ENCODE measurements at regions not wholly inside any gene's neighbourhood (a gene's known extent, or its start where the extent isn't known, plus 50 kb on each side); places are given as distances from the start of the nearest gene placed in this dataset.

- Histone ChIP-seq H3K27me3 (replicated peaks in 1 of 2; ENCODE audit: control insufficient read depth in 2 of 2, insufficient read depth in 2 of 2, low read length in 1 of 2) (peaks cover 0 to 3% of the 10 kb centered on the region in 2 experiments; a peak in 2 of 4 replicates), H3K79me2 (ENCODE audit: control insufficient read depth, insufficient read depth, low read length) (no peaks in the 10 kb centered on the region), H3K27ac (ENCODE audit: control insufficient read depth, insufficient read depth) (no peak overlapping the region), H3K4me1 (ENCODE audit: control insufficient read depth, insufficient read depth, low read length) (no peaks in the 10 kb centered on the region), H3K4me2 (ENCODE audit: control insufficient read depth, insufficient read depth) (no peak overlapping the region), H3K4me3 (no peak overlapping the region), H2AFZ (ENCODE audit: control insufficient read depth, low read depth, low read length) (no peak overlapping the region), H3K9me3 (replicated peaks; ENCODE audit: control insufficient read depth, insufficient read depth, low read length) (no peaks in the 10 kb centered on the region), H3K36me3 (ENCODE audit: control insufficient read depth in 2 of 2, insufficient read depth in 2 of 2, low read length in 1 of 2) (no peaks in the 10 kb centered on the region), H3K9ac (ENCODE audit: control insufficient read depth, insufficient read depth, low read length) (no peak overlapping the region), H4K20me1 (ENCODE audit: control insufficient read depth, insufficient read depth) (no peaks in the 10 kb centered on the region)
- RAD21 ChIA-PET (ENCODE audit: unreplicated experiment) = no interaction called here
- no peak for DNase-seq (ENCODE audit: low read depth, low spot score)
- ATAC-seq = no peak
- SMC1A ChIA-PET (ENCODE audit: uncharacterized antibody, unreplicated experiment) = no interaction called here
- POLR2A ChIA-PET = no interaction called here
- WGBS (ENCODE audit: insufficient coverage, insufficient replicate concordance, low lambda C conversion rate, missing lambda C conversion rate) = 0% methylated on average over 1 of the region's 1 CpG
- CTCF ChIA-PET = interaction anchor here (1.7 kb wide), 1 partner anchor 44 kb away, joined by 7 read pairs; no protein-coding TSS in a partner anchor
- in situ Hi-C loops (cut with MboI) (no loop called here), intact Hi-C loops (cut with micrococcal nuclease; ENCODE audit: unreplicated experiment) (no loop called here)
- no TSS peak for BruUV-seq (replicated peaks)
- no peak for FAIRE-seq
- TF ChIP-seq MTA2 (IDR thresholded peaks at IDR 0.05; ENCODE audit: low read depth) = no peak
- TF ChIP-seq NFXL1 (IDR thresholded peaks at IDR 0.05; ENCODE audit: borderline replicate concordance) = no peak
- TF ChIP-seq NBN (IDR thresholded peaks at IDR 0.05) = no peak
- no peak for TF ChIP-seq POLR2A (IDR thresholded peaks at IDR 0.05; ENCODE audit: low read depth, low read length)
- TF ChIP-seq MEF2B (IDR thresholded peaks at IDR 0.05; ENCODE audit: partially characterized antibody, poor library complexity, severe bottlenecking) = no peak
- TF ChIP-seq GATAD2B (conservative IDR thresholded peaks at IDR 0.05; ENCODE audit: low read depth) = no peak
- no peak for TF ChIP-seq YY1 (IDR thresholded peaks at IDR 0.05; ENCODE audit: low read depth, low read length)
- TF ChIP-seq, protein P1, sequence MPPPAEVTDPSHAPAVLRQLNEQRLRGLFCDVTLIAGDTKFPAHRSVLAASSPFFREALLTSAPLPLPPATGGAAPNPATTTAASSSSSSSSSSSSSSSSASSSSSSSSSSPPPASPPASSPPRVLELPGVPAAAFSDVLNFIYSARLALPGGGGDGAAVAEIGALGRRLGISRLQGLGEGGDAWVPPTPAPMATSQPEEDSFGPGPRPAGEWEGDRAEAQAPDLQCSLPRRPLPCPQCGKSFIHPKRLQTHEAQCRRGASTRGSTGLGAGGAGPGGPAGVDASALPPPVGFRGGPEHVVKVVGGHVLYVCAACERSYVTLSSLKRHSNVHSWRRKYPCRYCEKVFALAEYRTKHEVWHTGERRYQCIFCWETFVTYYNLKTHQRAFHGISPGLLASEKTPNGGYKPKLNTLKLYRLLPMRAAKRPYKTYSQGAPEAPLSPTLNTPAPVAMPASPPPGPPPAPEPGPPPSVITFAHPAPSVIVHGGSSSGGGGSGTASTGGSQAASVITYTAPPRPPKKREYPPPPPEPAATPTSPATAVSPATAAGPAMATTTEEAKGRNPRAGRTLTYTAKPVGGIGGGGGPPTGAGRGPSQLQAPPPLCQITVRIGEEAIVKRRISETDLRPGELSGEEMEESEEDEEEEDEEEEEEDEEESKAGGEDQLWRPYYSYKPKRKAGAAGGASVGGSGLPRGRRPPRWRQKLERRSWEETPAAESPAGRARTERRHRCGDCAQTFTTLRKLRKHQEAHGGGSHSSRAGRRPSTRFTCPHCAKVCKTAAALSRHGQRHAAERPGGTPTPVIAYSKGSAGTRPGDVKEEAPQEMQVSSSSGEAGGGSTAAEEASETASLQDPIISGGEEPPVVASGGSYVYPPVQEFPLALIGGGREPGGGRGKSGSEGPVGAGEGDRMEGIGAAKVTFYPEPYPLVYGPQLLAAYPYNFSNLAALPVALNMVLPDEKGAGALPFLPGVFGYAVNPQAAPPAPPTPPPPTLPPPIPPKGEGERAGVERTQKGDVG (CRISPR knock-in tag; IDR thresholded peaks at IDR 0.05) = no peak
- no peak for TF ChIP-seq EP300 (IDR thresholded peaks at IDR 0.05; ENCODE audit: borderline replicate concordance in 1 of 2, control insufficient read depth in 1 of 2, low read depth in 2 of 2, low read length in 2 of 2)
- TF ChIP-seq CREM (IDR thresholded peaks at IDR 0.05; ENCODE audit: low read depth) = no peak
- TF ChIP-seq, protein P2, sequence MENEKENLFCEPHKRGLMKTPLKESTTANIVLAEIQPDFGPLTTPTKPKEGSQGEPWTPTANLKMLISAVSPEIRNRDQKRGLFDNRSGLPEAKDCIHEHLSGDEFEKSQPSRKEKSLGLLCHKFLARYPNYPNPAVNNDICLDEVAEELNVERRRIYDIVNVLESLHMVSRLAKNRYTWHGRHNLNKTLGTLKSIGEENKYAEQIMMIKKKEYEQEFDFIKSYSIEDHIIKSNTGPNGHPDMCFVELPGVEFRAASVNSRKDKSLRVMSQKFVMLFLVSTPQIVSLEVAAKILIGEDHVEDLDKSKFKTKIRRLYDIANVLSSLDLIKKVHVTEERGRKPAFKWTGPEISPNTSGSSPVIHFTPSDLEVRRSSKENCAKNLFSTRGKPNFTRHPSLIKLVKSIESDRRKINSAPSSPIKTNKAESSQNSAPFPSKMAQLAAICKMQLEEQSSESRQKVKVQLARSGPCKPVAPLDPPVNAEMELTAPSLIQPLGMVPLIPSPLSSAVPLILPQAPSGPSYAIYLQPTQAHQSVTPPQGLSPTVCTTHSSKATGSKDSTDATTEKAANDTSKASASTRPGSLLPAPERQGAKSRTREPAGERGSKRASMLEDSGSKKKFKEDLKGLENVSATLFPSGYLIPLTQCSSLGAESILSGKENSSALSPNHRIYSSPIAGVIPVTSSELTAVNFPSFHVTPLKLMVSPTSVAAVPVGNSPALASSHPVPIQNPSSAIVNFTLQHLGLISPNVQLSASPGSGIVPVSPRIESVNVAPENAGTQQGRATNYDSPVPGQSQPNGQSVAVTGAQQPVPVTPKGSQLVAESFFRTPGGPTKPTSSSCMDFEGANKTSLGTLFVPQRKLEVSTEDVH (IDR thresholded peaks at IDR 0.05; ENCODE audit: low read depth, partially characterized antibody) = no peak
- no peak for TF ChIP-seq MYB (IDR thresholded peaks at IDR 0.05; ENCODE audit: borderline replicate concordance, low read depth, low read length)
- TF ChIP-seq, protein P3, sequence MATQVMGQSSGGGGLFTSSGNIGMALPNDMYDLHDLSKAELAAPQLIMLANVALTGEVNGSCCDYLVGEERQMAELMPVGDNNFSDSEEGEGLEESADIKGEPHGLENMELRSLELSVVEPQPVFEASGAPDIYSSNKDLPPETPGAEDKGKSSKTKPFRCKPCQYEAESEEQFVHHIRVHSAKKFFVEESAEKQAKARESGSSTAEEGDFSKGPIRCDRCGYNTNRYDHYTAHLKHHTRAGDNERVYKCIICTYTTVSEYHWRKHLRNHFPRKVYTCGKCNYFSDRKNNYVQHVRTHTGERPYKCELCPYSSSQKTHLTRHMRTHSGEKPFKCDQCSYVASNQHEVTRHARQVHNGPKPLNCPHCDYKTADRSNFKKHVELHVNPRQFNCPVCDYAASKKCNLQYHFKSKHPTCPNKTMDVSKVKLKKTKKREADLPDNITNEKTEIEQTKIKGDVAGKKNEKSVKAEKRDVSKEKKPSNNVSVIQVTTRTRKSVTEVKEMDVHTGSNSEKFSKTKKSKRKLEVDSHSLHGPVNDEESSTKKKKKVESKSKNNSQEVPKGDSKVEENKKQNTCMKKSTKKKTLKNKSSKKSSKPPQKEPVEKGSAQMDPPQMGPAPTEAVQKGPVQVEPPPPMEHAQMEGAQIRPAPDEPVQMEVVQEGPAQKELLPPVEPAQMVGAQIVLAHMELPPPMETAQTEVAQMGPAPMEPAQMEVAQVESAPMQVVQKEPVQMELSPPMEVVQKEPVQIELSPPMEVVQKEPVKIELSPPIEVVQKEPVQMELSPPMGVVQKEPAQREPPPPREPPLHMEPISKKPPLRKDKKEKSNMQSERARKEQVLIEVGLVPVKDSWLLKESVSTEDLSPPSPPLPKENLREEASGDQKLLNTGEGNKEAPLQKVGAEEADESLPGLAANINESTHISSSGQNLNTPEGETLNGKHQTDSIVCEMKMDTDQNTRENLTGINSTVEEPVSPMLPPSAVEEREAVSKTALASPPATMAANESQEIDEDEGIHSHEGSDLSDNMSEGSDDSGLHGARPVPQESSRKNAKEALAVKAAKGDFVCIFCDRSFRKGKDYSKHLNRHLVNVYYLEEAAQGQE (IDR thresholded peaks at IDR 0.05; ENCODE audit: low read depth, low read length) = no peak
- TF ChIP-seq, protein P4, sequence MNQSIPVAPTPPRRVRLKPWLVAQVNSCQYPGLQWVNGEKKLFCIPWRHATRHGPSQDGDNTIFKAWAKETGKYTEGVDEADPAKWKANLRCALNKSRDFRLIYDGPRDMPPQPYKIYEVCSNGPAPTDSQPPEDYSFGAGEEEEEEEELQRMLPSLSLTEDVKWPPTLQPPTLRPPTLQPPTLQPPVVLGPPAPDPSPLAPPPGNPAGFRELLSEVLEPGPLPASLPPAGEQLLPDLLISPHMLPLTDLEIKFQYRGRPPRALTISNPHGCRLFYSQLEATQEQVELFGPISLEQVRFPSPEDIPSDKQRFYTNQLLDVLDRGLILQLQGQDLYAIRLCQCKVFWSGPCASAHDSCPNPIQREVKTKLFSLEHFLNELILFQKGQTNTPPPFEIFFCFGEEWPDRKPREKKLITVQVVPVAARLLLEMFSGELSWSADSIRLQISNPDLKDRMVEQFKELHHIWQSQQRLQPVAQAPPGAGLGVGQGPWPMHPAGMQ (IDR thresholded peaks at IDR 0.05; ENCODE audit: borderline replicate concordance) = no peak
- no peak for TF ChIP-seq YBX1 (IDR thresholded peaks at IDR 0.05)
These were observed 78.0 kb upstream of the IPO9 start for GRCh38 chr1:201750934-201751333.

Measured in GM12878 (cell line).